MCF 10A (cell line): ENCODE measurements at regions not wholly inside any gene's neighbourhood (a gene's known extent, or its start where the extent isn't known, plus 50 kb on each side); places are given as distances from the start of the nearest gene placed in this dataset.

ENCODE experiments used
- BruUV-seq: library from RNA; stranded (reverse); fragments of 400-500 nt; replicated peaks from 2 replicates; lab custom pipeline; 2021; lab: Mats Ljungman, UMichigan
- CTCF ChIA-PET: fragments of 300-600 bp; sonication (Branson Sonifier 250); formaldehyde crosslinking; extraction: SDS; loops from one replicate; lab custom pipeline; 2021; ENCODE audit warnings: antibody characterized with exemption, inconsistent platforms; lab: Yijun Ruan, JAX
- POLR2A ChIA-PET: fragments of 300-600, 350-650 bp; sonication (Branson Sonifier 250); formaldehyde crosslinking; extraction: SDS; loops from one replicate; lab custom pipeline; 2020; ENCODE audit warnings: antibody characterized with exemption, inconsistent platforms; lab: Yijun Ruan, JAX
- DNase-seq: peaks from one replicate; pipeline ENCODE4 v3.0.0-alpha.2; 2018; ENCODE audit not compliant: unreplicated experiment
- H3K27ac Mint-ChIP-seq: one replicate; pipeline ENCODE4 v1.8.0; 2022; ENCODE audit warnings: mild to moderate bottlenecking, low read depth, mixed read lengths; ENCODE audit not compliant: unreplicated experiment
- H3K27me3 Mint-ChIP-seq: one replicate; pipeline ENCODE4 v1.8.0; 2022; ENCODE audit warnings: mixed read lengths; ENCODE audit not compliant: insufficient read depth, unreplicated experiment
- H3K36me3 Mint-ChIP-seq: one replicate; pipeline ENCODE4 v1.8.0; 2022; ENCODE audit warnings: mild to moderate bottlenecking, moderate library complexity, mixed read lengths; ENCODE audit not compliant: insufficient read depth, unreplicated experiment
- H3K4me1 Mint-ChIP-seq: one replicate; pipeline ENCODE4 v1.8.0; 2022; ENCODE audit warnings: mixed read lengths; ENCODE audit not compliant: insufficient read depth, unreplicated experiment
- H3K4me3 Mint-ChIP-seq: one replicate; pipeline ENCODE4 v1.8.0; 2022; ENCODE audit warnings: mild to moderate bottlenecking, moderate library complexity, mixed read lengths; ENCODE audit not compliant: unreplicated experiment
- H3K9me3 Mint-ChIP-seq: one replicate; pipeline ENCODE4 v1.8.0; 2022; ENCODE audit warnings: mixed read lengths; ENCODE audit not compliant: unreplicated experiment
- CTCF ChIP-seq: fragments of 200-600 bp; IDR thresholded peaks from one replicate; pipeline ENCODE4 v1.8.0; 2022; ENCODE audit warnings: antibody characterized with exemption, mild to moderate bottlenecking; ENCODE audit not compliant: unreplicated experiment
- intact Hi-C: fragments of 100-400 bp; cut with micrococcal nuclease; formaldehyde crosslinking; loops from 2 replicates; pipeline ENCODE4 v1.14.1; 2022

- H3K36me3 Mint-ChIP-seq: no peaks in the 10 kb centered on the region
- H3K27me3 Mint-ChIP-seq: peaks cover 14% of the 10 kb centered on the region
- H3K4me1 Mint-ChIP-seq: no peaks in the 10 kb centered on the region
- ChIA-PET POLR2A (no interaction called here), CTCF (no interaction called here)
- no peak for DNase-seq
- no peaks in the 10 kb centered on the region for H3K9me3 Mint-ChIP-seq
- no peak overlapping the region for H3K4me3 Mint-ChIP-seq
- BruUV-seq: no TSS peak
- TF ChIP-seq CTCF: no peak
- intact Hi-C loops: no loop called here
- no peak overlapping the region for H3K27ac Mint-ChIP-seq
These were observed 233.5 kb upstream of the MTPN start for GRCh38 chr7:136210664-136211063.

- no peak for TF ChIP-seq CTCF
- Mint-ChIP-seq H3K27me3 (peaks cover 8% of the 10 kb centered on the region), H3K36me3 (no peaks in the 10 kb centered on the region), H3K4me1 (no peaks in the 10 kb centered on the region), H3K4me3 (no peak overlapping the region), H3K27ac (no peak overlapping the region), H3K9me3 (no peaks in the 10 kb centered on the region)
- ChIA-PET CTCF (no interaction called here), POLR2A (no interaction called here)
- no peak for DNase-seq
- intact Hi-C loops: no loop called here
- BruUV-seq: no TSS peak
These were observed 232.9 kb upstream of the MTPN start for GRCh38 chr7:136210079-136210478.

GRCh38 chr7:136205956-136206355, 228.8 kb upstream of the MTPN start:
- Mint-ChIP-seq H3K27me3 (peaks cover 8% of the 10 kb centered on the region), H3K4me1 (no peaks in the 10 kb centered on the region)

GRCh38 chr7:136198168-136198567, 221.0 kb upstream of the MTPN start:
- no peak for TF ChIP-seq CTCF
- H3K27me3 Mint-ChIP-seq: peaks cover 12% of the 10 kb centered on the region
- POLR2A ChIA-PET: no interaction called here

More at GRCh38 chr7:136205956-136206355, 228.8 kb upstream of the MTPN start:
- BruUV-seq: no TSS peak
- Mint-ChIP-seq H3K27ac (no peak overlapping the region), H3K4me3 (no peak overlapping the region), H3K9me3 (no peaks in the 10 kb centered on the region), H3K36me3 (no peaks in the 10 kb centered on the region)
- intact Hi-C loops: no loop called here
- DNase-seq: no peak
- ChIA-PET CTCF (no interaction called here), POLR2A (no interaction called here)
- TF ChIP-seq CTCF: no peak

More at GRCh38 chr7:136198168-136198567, 221.0 kb upstream of the MTPN start:
- Mint-ChIP-seq H3K27ac (no peak overlapping the region), H3K9me3 (peaks cover 21% of the 10 kb centered on the region), H3K36me3 (no peaks in the 10 kb centered on the region), H3K4me1 (no peaks in the 10 kb centered on the region), H3K4me3 (no peak overlapping the region)
- CTCF ChIA-PET: no interaction called here
- no peak for DNase-seq
- intact Hi-C loops: no loop called here
- BruUV-seq: no TSS peak
